Lower lobe of right lung (tissue), 2 donors: ENCODE measurements at regions not wholly inside any gene's neighbourhood (a gene's known extent, or its start where the extent isn't known, plus 50 kb on each side); places are given as distances from the start of the nearest gene placed in this dataset.
A peak's percentile ranks its signal among the peaks of the same experiment; 100 is the strongest.

Source experiments
- ATAC-seq, 2 donors: fragments of 200-7000 bp; cut with Tn5 transposase; one replicate each; pipeline ENCODE4 v1.9.1; 2020 to 2022; ENCODE audit warnings: mild to moderate bottlenecking in 2 of 2, moderate library complexity in 2 of 2
- DNase-seq: peaks from one replicate; pipeline ENCODE4 v3.0.0-alpha.2; 2020
- H3K27ac ChIP-seq: fragments of 200-600 bp; one replicate; pipeline ENCODE4 v1.8.0; 2022
- H3K27me3 ChIP-seq: fragments of 200-600 bp; one replicate; pipeline ENCODE4 v1.8.0; 2022; ENCODE audit warnings: low read depth
- H3K36me3 ChIP-seq: fragments of 200-600 bp; one replicate; pipeline ENCODE4 v1.8.0; 2022; ENCODE audit warnings: mild to moderate bottlenecking
- H3K4me1 ChIP-seq: fragments of 200-600 bp; one replicate; pipeline ENCODE4 v1.8.0; 2022
- H3K4me3 ChIP-seq: fragments of 200-600 bp; one replicate; pipeline ENCODE4 v1.8.0; 2022; ENCODE audit warnings: mild to moderate bottlenecking
- H3K9me3 ChIP-seq: fragments of 200-600 bp; one replicate; pipeline ENCODE4 v1.8.0; 2022
- CTCF ChIP-seq: fragments of 200-600 bp; IDR thresholded peaks from one replicate; pipeline ENCODE4 v1.8.0; 2022; ENCODE audit warnings: antibody characterized with exemption, mild to moderate bottlenecking
- intact Hi-C: fragments of 100-400 bp; cut with DNase I; formaldehyde crosslinking; loops from one replicate; pipeline ENCODE4 v1.11.0; 2022
- donor health status: DM: no; HTN: yes; CAD: no; lungs with severe emphysema.

- no peak for TF ChIP-seq CTCF
- H3K36me3 ChIP-seq, result no peaks in the 10 kb centered on the region
- H3K4me1 ChIP-seq, result peaks cover 6% of the 10 kb centered on the region
- intact Hi-C loops, result no loop called here
- DNase-seq (no peak), ATAC-seq (no peak)
- peaks cover 57% of the 10 kb centered on the region for H3K27me3 ChIP-seq
- H3K9me3 ChIP-seq, result no peaks in the 10 kb centered on the region
- H3K27ac ChIP-seq, result no peak overlapping the region
- no peak overlapping the region for H3K4me3 ChIP-seq
Observed at GRCh38 chr17:36661047-36661666, 59.8 kb downstream of the MRM1 start.

GRCh38 chr17:36661688-36662087 lies 60.3 kb downstream of the MRM1 start:
- intact Hi-C loops, result no loop called here
- H3K9me3 ChIP-seq, result no peaks in the 10 kb centered on the region
- H3K4me1 ChIP-seq, result peaks cover 6% of the 10 kb centered on the region
- TF ChIP-seq CTCF, result no peak
- H3K27ac ChIP-seq, result no peak overlapping the region
- peaks cover 52% of the 10 kb centered on the region for H3K27me3 ChIP-seq
- DNase-seq (no peak), ATAC-seq (no peak)
- H3K36me3 ChIP-seq, result no peaks in the 10 kb centered on the region
- no peak overlapping the region for H3K4me3 ChIP-seq

GRCh38 chr17:36665417-36665816 lies 64.0 kb downstream of the MRM1 start:
- Histone ChIP-seq H3K27me3 (peaks cover 17% of the 10 kb centered on the region), H3K9me3 (no peaks in the 10 kb centered on the region), H3K36me3 (no peaks in the 10 kb centered on the region), H3K4me3 (no peak overlapping the region), H3K27ac (no peak overlapping the region), H3K4me1 (no peaks in the 10 kb centered on the region)
- no peak for TF ChIP-seq CTCF
- ATAC-seq, result peak in 1 of 2 donors; percentile 36
- no peak for DNase-seq
- intact Hi-C loops, result no loop called here

- H3K36me3 ChIP-seq, result no peaks in the 10 kb centered on the region
- H3K27me3 ChIP-seq, result peaks cover 8% of the 10 kb centered on the region
- H3K4me1 ChIP-seq, result no peaks in the 10 kb centered on the region
- no peak for DNase-seq
- ATAC-seq, result peak in 1 of 2 donors; percentile 44
- no peaks in the 10 kb centered on the region for H3K9me3 ChIP-seq
- intact Hi-C loops, result no loop called here
- no peak overlapping the region for H3K27ac ChIP-seq
- TF ChIP-seq CTCF, result no peak
- H3K4me3 ChIP-seq, result no peak overlapping the region
Observed at GRCh38 chr17:36667922-36668321, 66.5 kb downstream of the MRM1 start.

GRCh38 chr17:36668824-36669223 lies 67.4 kb downstream of the MRM1 start:
- Histone ChIP-seq H3K4me3 (no peak overlapping the region), H3K27me3 (peaks cover 5% of the 10 kb centered on the region), H3K9me3 (no peaks in the 10 kb centered on the region), H3K27ac (no peak overlapping the region), H3K36me3 (no peaks in the 10 kb centered on the region), H3K4me1 (no peaks in the 10 kb centered on the region)
- intact Hi-C loops, result no loop called here
- TF ChIP-seq CTCF, result no peak
- no peak for DNase-seq
- ATAC-seq, result no peak
